Choroid plexus epithelial cell (primary cell): ENCODE measurements at regions not wholly inside any gene's neighbourhood (a gene's known extent, or its start where the extent isn't known, plus 50 kb on each side); places are given as distances from the start of the nearest gene placed in this dataset.

Experiments used
- DNase-seq: peaks from one replicate; pipeline ENCODE4 v3.0.0-alpha.2; 2010; ENCODE audit warnings: low read depth
- H3K4me3 ChIP-seq: 2 replicates; pipeline ENCODE4 v1.5.1; 2011; ENCODE audit warnings: low read depth, mild to moderate bottlenecking, control low read depth, low read length, moderate library complexity
- CTCF ChIP-seq: conservative IDR thresholded peaks from 2 replicates; pipeline ENCODE4 v1.5.1; 2011; ENCODE audit warnings: low read depth, mild to moderate bottlenecking, control low read depth, inconsistent platforms, low read length, moderate library complexity

GRCh38 chr1:96236156-96236739, 485.3 kb upstream of the PTBP2 start:
- peak; percentile 86 for DNase-seq
- peak; percentile 65 for TF ChIP-seq CTCF
- no peak overlapping the region for H3K4me3 ChIP-seq

GRCh38 chr1:96238426-96238825, 483.2 kb upstream of the PTBP2 start:
- DNase-seq: no peak

GRCh38 chr1:96240438-96240837, 481.1 kb upstream of the PTBP2 start:
- DNase-seq: no peak
- no peak for TF ChIP-seq CTCF
- no peak overlapping the region for H3K4me3 ChIP-seq

More at GRCh38 chr1:96238426-96238825, 483.2 kb upstream of the PTBP2 start:
- no peak for TF ChIP-seq CTCF
- no peak overlapping the region for H3K4me3 ChIP-seq

- H3K4me3 ChIP-seq: no peak overlapping the region
- TF ChIP-seq CTCF: no peak
- DNase-seq: peak; percentile 11
Observed at GRCh38 chr1:96253246-96254035, 468.1 kb upstream of the PTBP2 start.

- peak; percentile 15 for DNase-seq
- no peak overlapping the region for H3K4me3 ChIP-seq
- TF ChIP-seq CTCF: peak; percentile 35
Observed at GRCh38 chr1:96256130-96256790, 465.3 kb upstream of the PTBP2 start.

- no peak for DNase-seq
- H3K4me3 ChIP-seq: no peak overlapping the region
- no peak for TF ChIP-seq CTCF
Observed at GRCh38 chr1:96259399-96259798, 462.2 kb upstream of the PTBP2 start.
